Activated CD8-positive, alpha-beta T cell treated with anti-CD3 and anti-CD28 coated beads for 36 hours (primary cell): ENCODE measurements at regions not wholly inside any gene's neighbourhood (a gene's known extent, or its start where the extent isn't known, plus 50 kb on each side); places are given as distances from the start of the nearest gene placed in this dataset.

Source experiments
- ATAC-seq: fragments of 200-7000 bp; cut with Tn5 transposase; one replicate; pipeline ENCODE4 v1.10.0; 2021; ENCODE audit warnings: mild to moderate bottlenecking, moderate library complexity
- CTCF ChIA-PET: fragments of 350-600 bp; sonication (Branson Sonifier 250); formaldehyde crosslinking; loops from one replicate; lab custom pipeline; 2021; ENCODE audit warnings: antibody characterized with exemption; lab: Charles Lee
- POLR2A ChIA-PET: fragments of 350-600 bp; sonication (Branson Sonifier 250); formaldehyde crosslinking; loops from one replicate; lab custom pipeline; 2021; ENCODE audit warnings: antibody characterized with exemption; lab: Charles Lee
- DNase-seq: peaks from one replicate; pipeline ENCODE4 v3.0.0-alpha.2; 2020
- H3K27ac Mint-ChIP-seq: one replicate; pipeline ENCODE4 v1.8.0; 2021; ENCODE audit warnings: mild to moderate bottlenecking, mixed read lengths
- H3K27me3 Mint-ChIP-seq: one replicate; pipeline ENCODE4 v1.8.0; 2021; ENCODE audit warnings: mixed read lengths
- H3K36me3 Mint-ChIP-seq: one replicate; pipeline ENCODE4 v1.8.0; 2021; ENCODE audit warnings: low read depth, mixed read lengths
- H3K4me1 Mint-ChIP-seq: one replicate; pipeline ENCODE4 v1.8.0; 2021; ENCODE audit warnings: low read depth, mixed read lengths
- H3K4me3 Mint-ChIP-seq: one replicate; pipeline ENCODE4 v1.8.0; 2021; ENCODE audit warnings: mild to moderate bottlenecking, moderate library complexity, mixed read lengths
- H3K9me3 Mint-ChIP-seq: one replicate; pipeline ENCODE4 v1.8.0; 2021; ENCODE audit warnings: mixed read lengths
- intact Hi-C: fragments of 100-400 bp; cut with micrococcal nuclease; formaldehyde crosslinking; loops from one replicate; pipeline ENCODE4 v1.10.0; 2022
- TF ChIP-seq, protein P1 (sequence below): fragments of 200-600 bp; IDR thresholded peaks from one replicate; pipeline ENCODE4 v1.8.0; 2022; ENCODE audit warnings: antibody characterized with exemption, mild to moderate bottlenecking

DNA sequence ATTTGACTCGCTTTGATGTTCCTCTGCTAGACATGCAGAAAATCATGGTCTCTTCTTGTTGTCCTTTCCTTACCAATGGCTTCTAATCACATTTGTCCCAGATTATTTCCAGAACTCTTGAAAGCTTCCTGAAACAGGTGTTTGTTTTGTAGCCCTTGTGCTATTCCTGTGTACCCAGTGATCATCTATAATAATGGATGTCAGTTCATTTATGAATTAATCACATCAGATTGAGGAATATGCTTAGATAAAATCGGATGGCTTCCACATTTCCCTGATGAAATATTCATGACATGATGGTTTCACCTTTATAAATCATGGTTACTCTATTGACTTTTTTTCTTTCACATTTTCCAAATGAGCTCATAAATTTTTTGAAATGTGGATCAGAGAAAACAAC is 359.0 kb upstream of the DMAC1 start:
- no peaks in the 10 kb centered on the region for H3K36me3 Mint-ChIP-seq
- DNase-seq (no peak), ATAC-seq (no peak)
- no peaks in the 10 kb centered on the region for H3K9me3 Mint-ChIP-seq
- no peaks in the 10 kb centered on the region for H3K4me1 Mint-ChIP-seq
- TF ChIP-seq, protein P1, sequence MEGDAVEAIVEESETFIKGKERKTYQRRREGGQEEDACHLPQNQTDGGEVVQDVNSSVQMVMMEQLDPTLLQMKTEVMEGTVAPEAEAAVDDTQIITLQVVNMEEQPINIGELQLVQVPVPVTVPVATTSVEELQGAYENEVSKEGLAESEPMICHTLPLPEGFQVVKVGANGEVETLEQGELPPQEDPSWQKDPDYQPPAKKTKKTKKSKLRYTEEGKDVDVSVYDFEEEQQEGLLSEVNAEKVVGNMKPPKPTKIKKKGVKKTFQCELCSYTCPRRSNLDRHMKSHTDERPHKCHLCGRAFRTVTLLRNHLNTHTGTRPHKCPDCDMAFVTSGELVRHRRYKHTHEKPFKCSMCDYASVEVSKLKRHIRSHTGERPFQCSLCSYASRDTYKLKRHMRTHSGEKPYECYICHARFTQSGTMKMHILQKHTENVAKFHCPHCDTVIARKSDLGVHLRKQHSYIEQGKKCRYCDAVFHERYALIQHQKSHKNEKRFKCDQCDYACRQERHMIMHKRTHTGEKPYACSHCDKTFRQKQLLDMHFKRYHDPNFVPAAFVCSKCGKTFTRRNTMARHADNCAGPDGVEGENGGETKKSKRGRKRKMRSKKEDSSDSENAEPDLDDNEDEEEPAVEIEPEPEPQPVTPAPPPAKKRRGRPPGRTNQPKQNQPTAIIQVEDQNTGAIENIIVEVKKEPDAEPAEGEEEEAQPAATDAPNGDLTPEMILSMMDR = no peak
- H3K27me3 Mint-ChIP-seq = no peaks in the 10 kb centered on the region
- intact Hi-C loops = no loop called here
- no peak overlapping the region for H3K4me3 Mint-ChIP-seq
- POLR2A ChIA-PET = interaction anchor here (0.7 kb wide), 1 partner anchor 35 kb away, joined by 5 read pairs; no protein-coding TSS in a partner anchor
- H3K27ac Mint-ChIP-seq = no peak overlapping the region
- CTCF ChIA-PET = no interaction called here

DNA sequence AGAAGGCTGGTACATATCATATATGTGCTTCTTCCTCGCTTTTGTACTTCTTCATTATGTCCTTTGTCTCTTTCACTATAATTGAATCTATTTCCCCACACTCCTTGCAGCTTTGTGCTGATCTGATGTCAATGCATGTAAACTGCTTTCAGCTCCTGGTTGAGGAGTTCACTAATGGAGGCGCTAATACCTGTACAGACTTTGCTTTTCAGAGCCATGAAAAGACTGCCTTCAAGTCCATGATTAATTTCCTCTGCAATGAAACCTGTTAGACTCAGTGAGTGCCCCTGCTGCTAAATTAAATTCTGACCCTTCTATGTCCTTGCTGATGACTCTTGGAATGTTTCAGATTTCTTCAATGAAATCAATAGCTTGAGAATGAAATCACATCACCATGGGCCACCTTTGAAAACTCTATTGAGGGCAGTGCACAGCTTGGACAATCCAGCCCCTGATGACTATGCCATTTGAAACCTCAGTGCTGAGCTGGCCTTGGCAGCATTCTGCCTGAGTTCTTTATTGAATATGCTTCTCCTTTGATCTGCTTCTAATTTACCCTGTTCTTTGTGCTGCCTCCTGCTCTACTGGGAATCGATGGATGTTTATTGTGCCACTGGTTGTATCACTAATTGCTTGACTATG is 358.2 kb upstream of the DMAC1 start:
- Mint-ChIP-seq H3K4me1 (no peaks in the 10 kb centered on the region), H3K9me3 (no peaks in the 10 kb centered on the region), H3K36me3 (no peaks in the 10 kb centered on the region), H3K27me3 (no peaks in the 10 kb centered on the region), H3K27ac (no peak overlapping the region), H3K4me3 (no peak overlapping the region)
- CTCF ChIA-PET = interaction anchor here (0.6 kb wide), 1 partner anchor 16 kb away, joined by 3 read pairs; no protein-coding TSS in a partner anchor
- DNase-seq = no peak
- ATAC-seq = no peak
- POLR2A ChIA-PET = no interaction called here
- TF ChIP-seq, protein P1 = no peak
- intact Hi-C loops = no loop called here

DNA sequence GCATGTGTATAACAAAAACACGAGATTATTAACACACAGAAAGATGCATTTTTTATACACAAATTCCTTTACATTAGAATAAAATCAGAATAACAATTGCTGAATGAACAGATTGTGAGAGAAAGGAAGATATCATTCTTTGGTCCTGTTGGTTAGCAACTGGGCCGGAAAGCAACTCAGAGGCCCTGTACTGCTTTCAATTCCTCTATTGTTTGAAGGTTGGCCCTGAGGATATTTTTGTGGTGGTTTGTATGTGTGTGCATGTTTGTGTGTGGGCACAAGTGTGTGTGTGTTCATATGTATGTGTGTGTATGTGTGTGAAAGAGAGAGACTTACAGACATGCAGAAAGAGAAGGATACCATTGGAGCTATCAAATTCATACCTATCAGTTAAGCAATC is 356.8 kb upstream of the DMAC1 start:
- POLR2A ChIA-PET = no interaction called here

DNA sequence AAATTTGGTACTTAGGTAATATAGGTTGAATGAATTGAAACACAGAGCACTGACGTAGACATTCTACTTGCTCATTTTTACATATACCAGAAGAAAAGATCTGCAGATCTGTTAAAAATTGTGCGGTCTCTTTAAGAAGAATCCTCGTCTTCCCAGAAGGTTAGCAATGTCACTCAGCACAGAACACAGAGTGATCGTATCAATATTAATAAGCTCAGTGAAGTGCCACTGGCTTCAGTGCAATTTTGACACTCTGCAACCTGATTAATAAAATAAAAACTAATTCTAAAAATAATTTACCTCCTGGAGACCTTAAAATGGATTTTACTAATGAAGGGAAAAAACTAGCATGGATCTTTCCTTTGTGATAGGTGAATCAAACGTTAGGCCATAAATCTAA is 356.1 kb upstream of the DMAC1 start:
- no peaks in the 10 kb centered on the region for H3K9me3 Mint-ChIP-seq
- no peaks in the 10 kb centered on the region for H3K27me3 Mint-ChIP-seq
- CTCF ChIA-PET = no interaction called here
- H3K4me3 Mint-ChIP-seq = no peak overlapping the region
- no peaks in the 10 kb centered on the region for H3K4me1 Mint-ChIP-seq
- POLR2A ChIA-PET = no interaction called here
- intact Hi-C loops = no loop called here
- H3K27ac Mint-ChIP-seq = no peak overlapping the region
- ATAC-seq (no peak), DNase-seq (no peak)
- TF ChIP-seq, protein P1 = no peak
- H3K36me3 Mint-ChIP-seq = no peaks in the 10 kb centered on the region

More for the DNA sequence above, 356.8 kb upstream of the DMAC1 start:
- H3K9me3 Mint-ChIP-seq = no peaks in the 10 kb centered on the region
- no peak for DNase-seq
- intact Hi-C loops = no loop called here
- no peaks in the 10 kb centered on the region for H3K36me3 Mint-ChIP-seq
- no peak overlapping the region for H3K4me3 Mint-ChIP-seq
- H3K4me1 Mint-ChIP-seq = no peaks in the 10 kb centered on the region
- CTCF ChIA-PET = interaction anchor here (1.0 kb wide), 1 partner anchor 10 kb away, joined by 3 read pairs; no protein-coding TSS in a partner anchor
- ATAC-seq = no peak
- TF ChIP-seq, protein P1 = no peak
- H3K27me3 Mint-ChIP-seq = no peaks in the 10 kb centered on the region
- no peak overlapping the region for H3K27ac Mint-ChIP-seq

DNA sequence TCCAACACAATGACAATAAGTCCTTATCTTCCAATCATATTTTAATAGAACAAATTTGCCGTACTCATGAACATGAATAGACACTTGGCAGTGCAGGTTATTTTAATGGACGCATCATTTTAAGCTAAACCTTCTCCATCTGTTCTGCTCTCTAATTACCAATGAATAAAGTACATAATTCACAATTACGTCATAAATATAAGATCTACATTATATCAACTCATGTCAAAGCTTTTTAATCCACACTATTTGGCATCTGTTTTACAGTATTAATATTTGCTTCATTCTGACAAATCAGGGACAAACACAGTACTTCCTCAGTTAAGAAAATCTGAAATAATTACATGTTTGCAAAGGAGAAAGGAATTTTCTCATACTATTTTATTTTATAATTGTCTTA is 344.1 kb upstream of the DMAC1 start:
- TF ChIP-seq, protein P1 = no peak
- intact Hi-C loops = no loop called here
- H3K4me1 Mint-ChIP-seq = no peaks in the 10 kb centered on the region
- ATAC-seq (no peak), DNase-seq (no peak)
- ChIA-PET POLR2A (no interaction called here), CTCF (no interaction called here)
- H3K9me3 Mint-ChIP-seq = no peaks in the 10 kb centered on the region
- no peak overlapping the region for H3K4me3 Mint-ChIP-seq
- H3K36me3 Mint-ChIP-seq = no peaks in the 10 kb centered on the region
- no peak overlapping the region for H3K27ac Mint-ChIP-seq
- H3K27me3 Mint-ChIP-seq = no peaks in the 10 kb centered on the region
